ENCODE measurements at regions not wholly inside any gene's neighbourhood (a gene's known extent, or its start where the extent isn't known, plus 50 kb on each side); places are given as distances from the start of the nearest gene placed in this dataset.

DNA sequence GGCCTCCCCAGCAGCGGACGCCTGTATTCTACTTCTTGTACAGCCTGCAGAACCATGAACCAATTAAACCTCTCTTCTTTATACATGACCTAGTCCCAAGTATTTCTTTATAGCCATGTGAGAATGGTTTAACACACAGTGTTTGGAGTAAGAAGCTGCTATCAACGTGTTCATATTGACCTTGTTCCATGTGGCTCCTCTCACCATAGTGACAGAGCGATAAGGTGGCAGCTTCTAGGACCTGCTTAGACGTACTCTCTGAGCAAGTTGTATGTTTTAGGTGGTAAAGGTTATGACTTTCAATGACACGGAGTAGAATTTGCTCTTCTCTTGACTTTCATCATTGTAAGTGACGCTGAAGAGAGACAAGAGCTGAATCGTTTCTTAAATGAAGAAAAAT is 157.7 kb upstream of the SLCO3A1 start:
- H3K9me3 ChIP-seq: no peaks in the 10 kb centered on the region
- H3K4me3 ChIP-seq: no peak overlapping the region
- TF ChIP-seq POLR2A (IDR thresholded peaks at IDR 0.05) (no peak), CTCF (IDR thresholded peaks at IDR 0.05 in 4 of 5, conservative IDR thresholded peaks at IDR 0.05 in 1 of 5) (no peak)

DNA sequence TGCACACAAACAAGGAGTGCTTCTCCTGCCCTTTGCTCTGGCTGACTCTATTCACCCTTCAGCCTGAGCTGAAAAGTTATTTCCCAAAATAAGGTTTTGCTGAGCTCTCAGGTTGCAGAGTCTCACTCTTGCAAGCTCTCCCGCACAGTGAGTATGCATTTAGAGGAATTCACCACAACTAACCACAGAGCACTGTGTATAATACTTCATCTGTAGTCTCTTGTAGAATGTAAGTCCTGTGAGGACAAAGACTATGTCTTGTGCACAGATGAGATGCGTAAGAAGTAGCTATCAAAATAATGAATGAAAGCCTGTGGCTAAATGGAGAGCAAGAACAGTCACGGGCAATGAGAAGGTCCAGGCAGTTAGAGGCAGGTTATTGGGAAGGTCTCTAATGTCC is 156.5 kb upstream of the SLCO3A1 start:
- intact Hi-C loops (cut with DNase I; ENCODE audit: low total_unique reads): no loop called here
- Histone ChIP-seq H3K27me3 (no peaks in the 10 kb centered on the region), H3K27ac (no peak overlapping the region), H3K4me3 (no peak overlapping the region), H3K36me3 (no peaks in the 10 kb centered on the region), H3K4me1 (peaks cover 0 to 5% of the 10 kb centered on the region in 2 donors), H3K9me3 (no peaks in the 10 kb centered on the region)
- no peak for DNase-seq
- in situ Hi-C loops (cut with MboI; ENCODE audit: low sequenced_read_pairs in 4 of 4): no loop called here
- TF ChIP-seq CTCF (IDR thresholded peaks at IDR 0.05 in 4 of 5, conservative IDR thresholded peaks at IDR 0.05 in 1 of 5) (no peak), POLR2A (IDR thresholded peaks at IDR 0.05) (no peak)
- ATAC-seq: no peak

More for the DNA sequence above, 157.7 kb upstream of the SLCO3A1 start:
- DNase-seq (no peak), ATAC-seq (no peak)
- H3K36me3 ChIP-seq: no peaks in the 10 kb centered on the region
- intact Hi-C loops (cut with DNase I; ENCODE audit: low total_unique reads) (no loop called here), in situ Hi-C loops (cut with MboI; ENCODE audit: low sequenced_read_pairs in 4 of 4) (no loop called here)
- H3K27ac ChIP-seq: no peak overlapping the region
- no peaks in the 10 kb centered on the region for H3K27me3 ChIP-seq
- peaks cover 0 to 5% of the 10 kb centered on the region in 2 donors for H3K4me1 ChIP-seq

DNA sequence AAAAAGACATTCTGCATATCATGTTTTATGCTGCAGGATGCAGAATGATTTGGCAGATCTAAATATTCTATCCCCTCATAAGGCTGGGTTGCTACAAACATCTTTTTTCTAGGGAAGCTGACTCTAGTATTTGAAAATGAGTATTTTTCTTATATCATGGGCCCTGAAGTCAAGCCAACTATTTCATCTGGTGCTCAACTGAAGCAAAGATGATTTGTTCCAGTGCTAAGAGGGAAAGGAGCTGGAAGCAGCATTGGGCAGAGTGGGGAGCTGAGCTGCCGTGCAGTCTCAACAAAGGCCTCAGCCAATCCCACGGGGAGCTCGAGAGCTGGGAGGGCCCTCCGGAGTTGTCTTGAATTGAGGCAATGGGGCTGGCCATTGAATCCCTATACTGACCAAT is 155.3 kb upstream of the SLCO3A1 start:
- intact Hi-C loops (cut with DNase I; ENCODE audit: low total_unique reads): no loop called here
- H3K27me3 ChIP-seq: no peaks in the 10 kb centered on the region
- peaks cover 0 to 5% of the 10 kb centered on the region in 2 donors for H3K4me1 ChIP-seq
- no peak for TF ChIP-seq POLR2A (IDR thresholded peaks at IDR 0.05)
- TF ChIP-seq CTCF (IDR thresholded peaks at IDR 0.05 in 4 of 5, conservative IDR thresholded peaks at IDR 0.05 in 1 of 5): no peak
- H3K4me3 ChIP-seq: no peak overlapping the region
- in situ Hi-C loops (cut with MboI; ENCODE audit: low sequenced_read_pairs in 4 of 4): no loop called here
- H3K36me3 ChIP-seq: no peaks in the 10 kb centered on the region
- no peak for ATAC-seq
- no peak for DNase-seq
- no peaks in the 10 kb centered on the region for H3K9me3 ChIP-seq
- H3K27ac ChIP-seq: no peak overlapping the region

DNA sequence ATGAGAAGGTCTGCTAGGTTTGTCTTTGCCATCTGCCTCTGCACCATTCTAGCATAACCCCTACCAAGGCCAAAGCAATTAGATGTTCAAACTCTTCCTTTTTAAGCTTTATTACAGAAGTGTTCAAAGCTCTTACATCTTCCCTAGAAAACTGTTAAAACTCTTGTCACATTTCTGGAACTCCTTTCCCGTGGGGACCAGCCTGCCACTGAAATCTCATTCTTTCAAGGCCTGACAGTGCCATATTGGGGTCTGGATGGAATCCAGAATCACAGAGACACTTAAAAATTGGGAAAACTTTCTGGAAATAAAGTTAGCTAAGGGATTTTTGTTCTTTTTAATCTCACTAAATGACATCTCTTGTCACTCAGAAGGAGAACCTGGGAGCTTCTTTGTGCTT is 153.8 kb upstream of the SLCO3A1 start:
- in situ Hi-C loops (cut with MboI; ENCODE audit: low sequenced_read_pairs in 4 of 4) (loop anchor here (5.0 to 25.0 kb wide), 3 partner anchors 238 to 385 kb away; no protein-coding TSS in a partner anchor), intact Hi-C loops (cut with DNase I; ENCODE audit: low total_unique reads) (loop anchor here (10.0 kb wide), 1 partner anchor 245 kb away; no protein-coding TSS in a partner anchor)
- H3K36me3 ChIP-seq: no peaks in the 10 kb centered on the region
- no peak for ATAC-seq
- H3K4me3 ChIP-seq: no peak overlapping the region
- no peaks in the 10 kb centered on the region for H3K9me3 ChIP-seq
- no peak overlapping the region for H3K27ac ChIP-seq
- H3K27me3 ChIP-seq: no peaks in the 10 kb centered on the region
- H3K4me1 ChIP-seq: no peaks in the 10 kb centered on the region
- no peak for TF ChIP-seq CTCF (IDR thresholded peaks at IDR 0.05 in 4 of 5, conservative IDR thresholded peaks at IDR 0.05 in 1 of 5)
- no peak for TF ChIP-seq POLR2A (IDR thresholded peaks at IDR 0.05)
- no peak for DNase-seq

DNA sequence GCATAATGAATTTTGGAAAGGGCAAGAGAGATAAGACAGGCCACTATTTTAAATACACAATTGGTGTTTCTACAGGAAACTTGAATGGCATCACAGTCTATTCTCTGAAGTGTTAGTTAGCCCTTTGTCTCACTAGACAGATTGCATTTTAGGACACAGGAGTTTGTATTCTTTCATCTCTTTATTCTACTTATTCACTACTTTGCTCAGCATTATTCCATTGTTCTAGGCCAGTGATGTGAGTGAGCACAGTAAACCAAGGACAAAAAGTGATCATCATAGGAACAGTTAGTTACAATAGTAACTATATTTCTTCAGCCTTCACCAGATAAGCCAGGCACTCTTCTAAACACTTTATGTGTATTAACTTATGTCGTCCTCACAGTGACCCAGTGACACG is 150.2 kb upstream of the SLCO3A1 start:
- Histone ChIP-seq H3K27me3 (no peaks in the 10 kb centered on the region), H3K4me1 (peaks cover 0 to 4% of the 10 kb centered on the region in 2 donors), H3K27ac (no peak overlapping the region), H3K36me3 (no peaks in the 10 kb centered on the region), H3K9me3 (no peaks in the 10 kb centered on the region), H3K4me3 (no peak overlapping the region)
- no peak for ATAC-seq
- in situ Hi-C loops (cut with MboI; ENCODE audit: low sequenced_read_pairs in 4 of 4) (loop anchor here (5.0 to 25.0 kb wide), 3 partner anchors 234 to 382 kb away; no protein-coding TSS in a partner anchor), intact Hi-C loops (cut with DNase I; ENCODE audit: low total_unique reads) (loop anchor here (1.0 to 10.0 kb wide), 2 partner anchors 9 to 242 kb away; no protein-coding TSS in a partner anchor)
- DNase-seq: no peak
- TF ChIP-seq CTCF (IDR thresholded peaks at IDR 0.05 in 4 of 5, conservative IDR thresholded peaks at IDR 0.05 in 1 of 5): no peak
- TF ChIP-seq POLR2A (IDR thresholded peaks at IDR 0.05): no peak

Data from gastrocnemius medialis (tissue), 4 donors.